ENCODE measurements at regions not wholly inside any gene's neighbourhood (a gene's known extent, or its start where the extent isn't known, plus 50 kb on each side); places are given as distances from the start of the nearest gene placed in this dataset.

GRCh38 chr1:234944439-234945344 is 183.9 kb downstream of the TOMM20 start:
- no peak overlapping the region for H3K4me3 ChIP-seq (ENCODE audit: low read depth, low read length)
- in situ Hi-C loops (cut with HindIII; ENCODE audit: low sequenced_read_pairs): no loop called here
- no peak for DNase-seq (ENCODE audit: low read depth)
- no peak for TF ChIP-seq CTCF (IDR thresholded peaks at IDR 0.05; ENCODE audit: low read depth, low read length, missing control alignments)

GRCh38 chr1:234943836-234944402 is 184.7 kb downstream of the TOMM20 start:
- H3K4me3 ChIP-seq (ENCODE audit: low read depth, low read length): no peak overlapping the region
- no peak for TF ChIP-seq CTCF (IDR thresholded peaks at IDR 0.05; ENCODE audit: low read depth, low read length, missing control alignments)
- no peak for DNase-seq (ENCODE audit: low read depth)
- in situ Hi-C loops (cut with HindIII; ENCODE audit: low sequenced_read_pairs): no loop called here

GRCh38 chr1:234942879-234943506 is 185.6 kb downstream of the TOMM20 start:
- in situ Hi-C loops (cut with HindIII; ENCODE audit: low sequenced_read_pairs): no loop called here
- no peak for TF ChIP-seq CTCF (IDR thresholded peaks at IDR 0.05; ENCODE audit: low read depth, low read length, missing control alignments)
- no peak for DNase-seq (ENCODE audit: low read depth)
- H3K4me3 ChIP-seq (ENCODE audit: low read depth, low read length): no peak overlapping the region

GRCh38 chr1:234942012-234942332 is 186.7 kb downstream of the TOMM20 start:
- no peak overlapping the region for H3K4me3 ChIP-seq (ENCODE audit: low read depth, low read length)
- DNase-seq (ENCODE audit: low read depth): no peak
- no peak for TF ChIP-seq CTCF (IDR thresholded peaks at IDR 0.05; ENCODE audit: low read depth, low read length, missing control alignments)
- in situ Hi-C loops (cut with HindIII; ENCODE audit: low sequenced_read_pairs): no loop called here

- no peak overlapping the region for H3K4me3 ChIP-seq (ENCODE audit: low read depth, low read length)
- DNase-seq (ENCODE audit: low read depth): no peak
- no peak for TF ChIP-seq CTCF (IDR thresholded peaks at IDR 0.05; ENCODE audit: low read depth, low read length, missing control alignments)
- in situ Hi-C loops (cut with HindIII; ENCODE audit: low sequenced_read_pairs): no loop called here
These were observed 187.2 kb downstream of the TOMM20 start for GRCh38 chr1:234941321-234942011.

- TF ChIP-seq CTCF (IDR thresholded peaks at IDR 0.05; ENCODE audit: low read depth, low read length, missing control alignments): no peak
- in situ Hi-C loops (cut with HindIII; ENCODE audit: low sequenced_read_pairs): no loop called here
- H3K4me3 ChIP-seq (ENCODE audit: low read depth, low read length): no peak overlapping the region
- no peak for DNase-seq (ENCODE audit: low read depth)
These were observed 187.8 kb downstream of the TOMM20 start for GRCh38 chr1:234940841-234941240.

Data from astrocyte of the cerebellum (primary cell).